ENCODE measurements at regions not wholly inside any gene's neighbourhood (a gene's known extent, or its start where the extent isn't known, plus 50 kb on each side); places are given as distances from the start of the nearest gene placed in this dataset.

DNA sequence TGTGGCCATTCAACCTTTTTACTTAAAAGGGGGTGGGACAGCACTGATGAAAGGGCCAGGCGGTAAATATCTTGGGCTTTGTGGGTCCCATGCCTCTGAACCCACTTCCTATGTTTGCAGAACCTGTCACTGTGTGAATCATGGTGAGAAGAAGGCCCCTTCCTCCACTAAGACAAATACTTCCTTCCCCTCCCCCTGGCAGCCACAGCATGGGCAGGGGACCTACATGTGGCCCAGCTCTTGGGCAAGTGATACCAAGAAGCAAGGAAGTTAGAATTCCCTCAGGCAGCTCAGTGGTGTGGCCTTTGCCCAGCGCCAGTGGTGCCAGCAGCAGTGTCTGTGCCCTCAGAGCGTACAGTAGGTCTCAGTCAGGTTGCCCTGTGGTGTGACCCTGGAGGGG, 168.6 kb downstream of the TRIM33 start:
- TF ChIP-seq, protein P1, sequence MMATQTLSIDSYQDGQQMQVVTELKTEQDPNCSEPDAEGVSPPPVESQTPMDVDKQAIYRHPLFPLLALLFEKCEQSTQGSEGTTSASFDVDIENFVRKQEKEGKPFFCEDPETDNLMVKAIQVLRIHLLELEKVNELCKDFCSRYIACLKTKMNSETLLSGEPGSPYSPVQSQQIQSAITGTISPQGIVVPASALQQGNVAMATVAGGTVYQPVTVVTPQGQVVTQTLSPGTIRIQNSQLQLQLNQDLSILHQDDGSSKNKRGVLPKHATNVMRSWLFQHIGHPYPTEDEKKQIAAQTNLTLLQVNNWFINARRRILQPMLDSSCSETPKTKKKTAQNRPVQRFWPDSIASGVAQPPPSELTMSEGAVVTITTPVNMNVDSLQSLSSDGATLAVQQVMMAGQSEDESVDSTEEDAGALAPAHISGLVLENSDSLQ (IDR thresholded peaks at IDR 0.05) = no peak
- no peak for TF ChIP-seq FOXM1 (IDR thresholded peaks at IDR 0.05; ENCODE audit: borderline replicate concordance)
- TF ChIP-seq ELF4 (IDR thresholded peaks at IDR 0.05) = no peak
- TF ChIP-seq BHLHE40 (IDR thresholded peaks at IDR 0.05; ENCODE audit: borderline replicate concordance) = no peak
- no peak for TF ChIP-seq LEF1 (IDR thresholded peaks at IDR 0.05; ENCODE audit: borderline replicate concordance)
- TF ChIP-seq SP1 (IDR thresholded peaks at IDR 0.05) = no peak
- TF ChIP-seq FOXA1 (IDR thresholded peaks at IDR 0.05) = no peak
- no peak for TF ChIP-seq SUZ12 (IDR thresholded peaks at IDR 0.05)
- TF ChIP-seq L3MBTL2 (conservative IDR thresholded peaks at IDR 0.05) = no peak
- no peak for TF ChIP-seq TARDBP (IDR thresholded peaks at IDR 0.05)
- TF ChIP-seq ARNT (IDR thresholded peaks at IDR 0.05) = no peak
